Keratinocyte (primary cell): ENCODE measurements at regions not wholly inside any gene's neighbourhood (a gene's known extent, or its start where the extent isn't known, plus 50 kb on each side); places are given as distances from the start of the nearest gene placed in this dataset.

Experiments
- DNase-seq: peaks from one replicate; pipeline ENCODE4 v3.0.0-alpha.2; 2011; ENCODE audit warnings: low read depth, missing footprints, low spot score
- FAIRE-seq: peaks from 2 replicates; lab custom pipeline; 2011; peaks lifted over from hg19 to GRCh38; lab: Jason Lieb, UNC
- H2AFZ ChIP-seq: 2 replicates; pipeline ENCODE4 v1.6.0; 2012; ENCODE audit warnings: low read length, control low read depth, inconsistent platforms; ENCODE audit not compliant: control insufficient read depth
- H3K27ac ChIP-seq: 2 replicates; pipeline ENCODE4 v1.5.1; 2011; ENCODE audit warnings: low read length; ENCODE audit not compliant: control insufficient read depth, insufficient read depth
- H3K27me3 ChIP-seq: 3 replicates; pipeline ENCODE4 v1.6.0; 2011; ENCODE audit warnings: low read length; ENCODE audit not compliant: control insufficient read depth, insufficient read depth; ENCODE audit errors: extremely low read depth
- H3K36me3 ChIP-seq, 2 experiments: 2 replicates in 1 of 2; 3 replicates in 1 of 2; pipeline ENCODE4 v1.5.1; 2011; ENCODE audit warnings: low read length in 2 of 2, mild to moderate bottlenecking in 1 of 2; ENCODE audit not compliant: control insufficient read depth in 2 of 2, insufficient read depth in 2 of 2; ENCODE audit errors: extremely low read depth in 1 of 2
- H3K4me1 ChIP-seq: 3 replicates; pipeline ENCODE4 v1.5.1; 2011; ENCODE audit warnings: low read length; ENCODE audit not compliant: control insufficient read depth, insufficient read depth; ENCODE audit errors: extremely low read depth
- H3K4me2 ChIP-seq: 3 replicates; pipeline ENCODE4 v1.6.0; 2011; ENCODE audit warnings: low read depth, low read length; ENCODE audit not compliant: control insufficient read depth, insufficient read depth; ENCODE audit errors: extremely low read depth
- H3K4me3 ChIP-seq, 3 experiments: fragments of 200-600 bp in 1 of 3; sonication (generic) in 1 of 3; 2 replicates in 2 of 3; 3 replicates in 1 of 3; pipeline ENCODE4 v1.5.1; 2011 to 2016; ENCODE audit warnings: low read length in 3 of 3, mild to moderate bottlenecking in 3 of 3, control low read depth in 2 of 3, inconsistent platforms in 1 of 3, low read depth in 1 of 3, mixed read lengths in 1 of 3, mixed run types in 1 of 3, moderate library complexity in 1 of 3; ENCODE audit not compliant: control insufficient read depth in 2 of 3, insufficient read depth in 2 of 3; ENCODE audit errors: extremely low read depth in 1 of 3
- H3K79me2 ChIP-seq: 2 replicates; pipeline ENCODE4 v1.6.0; 2012; ENCODE audit warnings: low read length; ENCODE audit not compliant: control insufficient read depth, insufficient read depth
- H3K9ac ChIP-seq: 3 replicates; pipeline ENCODE4 v1.6.0; 2011; ENCODE audit warnings: low read length; ENCODE audit not compliant: control insufficient read depth, insufficient read depth; ENCODE audit errors: extremely low read depth
- H3K9me1 ChIP-seq: 3 replicates; pipeline ENCODE4 v1.6.0; 2011; ENCODE audit warnings: low read length; ENCODE audit not compliant: control insufficient read depth, insufficient read depth; ENCODE audit errors: extremely low read depth
- H3K9me3 ChIP-seq: 2 replicates; pipeline ENCODE4 v1.5.1; 2012; ENCODE audit warnings: low read depth, low read length; ENCODE audit not compliant: control insufficient read depth
- H4K20me1 ChIP-seq: 3 replicates; pipeline ENCODE4 v1.6.0; 2011; ENCODE audit warnings: low read length; ENCODE audit not compliant: control insufficient read depth, insufficient read depth; ENCODE audit errors: extremely low read depth
- CTCF ChIP-seq, 3 experiments: IDR thresholded peaks in 1 of 3; conservative IDR thresholded peaks in 1 of 3; optimal IDR thresholded peaks in 1 of 3; 2 replicates in 2 of 3; 3 replicates in 1 of 3; pipeline versions ENCODE3 to v1.5.1; 2011; ENCODE audit warnings: low read length in 3 of 3, mild to moderate bottlenecking in 3 of 3, moderate library complexity in 2 of 3, control low read depth in 1 of 3, inconsistent platforms in 1 of 3; ENCODE audit not compliant: insufficient read depth in 2 of 3; ENCODE audit errors: extremely low read depth in 1 of 3
- EZH2 ChIP-seq: IDR thresholded peaks from one replicate; pipeline ENCODE4 v1.6.1; 2012; ENCODE audit warnings: inconsistent platforms, mild to moderate bottlenecking, low read length, moderate library complexity
- dilution Hi-C: fragments of 300-500 bp; cut with MboI; formaldehyde crosslinking; loops from one replicate; pipeline ENCODE4 v1.7.0; 2020; ENCODE audit warnings: low sequenced_read_pairs; ENCODE audit not compliant: extremely low pct_ligation_motif_present

GRCh38 chr17:68662037-68662432, 60.9 kb upstream of the FAM20A start:
- dilution Hi-C loops, result no loop called here
- H4K20me1 ChIP-seq, result no peaks in the 10 kb centered on the region
- peaks cover 8% of the 10 kb centered on the region for H3K4me1 ChIP-seq
- DNase-seq, result no peak
- H3K27ac ChIP-seq, result no peak overlapping the region
- H3K4me2 ChIP-seq, result no peak overlapping the region
- FAIRE-seq, result no peak
- H3K9ac ChIP-seq, result no peak overlapping the region
- H3K36me3 ChIP-seq, result no peaks in the 10 kb centered on the region
- no peaks in the 10 kb centered on the region for H3K79me2 ChIP-seq
- no peaks in the 10 kb centered on the region for H3K9me1 ChIP-seq
- H2AFZ ChIP-seq, result no peak overlapping the region
- no peaks in the 10 kb centered on the region for H3K27me3 ChIP-seq
- TF ChIP-seq EZH2, result no peak
- TF ChIP-seq CTCF (optimal IDR thresholded peaks at IDR 0.05 in 1 of 3, IDR thresholded peaks at IDR 0.05 in 1 of 3, conservative IDR thresholded peaks at IDR 0.05 in 1 of 3; ENCODE audit: extremely low read depth in 1 of 3, insufficient read depth in 2 of 3, low read length in 3 of 3), result no peak
- no peaks in the 10 kb centered on the region for H3K9me3 ChIP-seq
- H3K4me3 ChIP-seq, result no peak overlapping the region

- H3K79me2 ChIP-seq, result no peaks in the 10 kb centered on the region
- no peak overlapping the region for H3K27ac ChIP-seq
- H3K36me3 ChIP-seq, result no peaks in the 10 kb centered on the region
- FAIRE-seq (no peak), DNase-seq (no peak)
- no peaks in the 10 kb centered on the region for H3K9me1 ChIP-seq
- H2AFZ ChIP-seq, result no peak overlapping the region
- dilution Hi-C loops, result no loop called here
- no peak overlapping the region for H3K9ac ChIP-seq
- no peaks in the 10 kb centered on the region for H3K9me3 ChIP-seq
- no peaks in the 10 kb centered on the region for H4K20me1 ChIP-seq
- no peaks in the 10 kb centered on the region for H3K27me3 ChIP-seq
- H3K4me3 ChIP-seq, result no peak overlapping the region
- H3K4me2 ChIP-seq, result no peak overlapping the region
- no peak for TF ChIP-seq CTCF (optimal IDR thresholded peaks at IDR 0.05 in 1 of 3, IDR thresholded peaks at IDR 0.05 in 1 of 3, conservative IDR thresholded peaks at IDR 0.05 in 1 of 3; ENCODE audit: extremely low read depth in 1 of 3, insufficient read depth in 2 of 3, low read length in 3 of 3)
- peaks cover 8% of the 10 kb centered on the region for H3K4me1 ChIP-seq
Measured at GRCh38 chr17:68661265-68662036, 60.3 kb upstream of the FAM20A start.
